RWPE2 (cell line): ENCODE measurements at regions not wholly inside any gene's neighbourhood (a gene's known extent, or its start where the extent isn't known, plus 50 kb on each side); places are given as distances from the start of the nearest gene placed in this dataset.
A peak's percentile ranks its signal among the peaks of the same experiment; 100 is the strongest.

ENCODE experiments used
- ATAC-seq: fragments of 200-7000 bp; cut with Tn5 transposase; 3 replicates; pipeline ENCODE4 v1.9.1; 2021; ENCODE audit warnings: low read depth
- DNase-seq: peaks from one replicate; pipeline ENCODE4 v3.0.0-alpha.2; 2020; ENCODE audit warnings: low spot score
- H3K27ac ChIP-seq: fragments of 450-650 bp; 2 replicates; pipeline ENCODE4 v1.5.1; 2017; ENCODE audit warnings: mild to moderate bottlenecking; ENCODE audit not compliant: poor library complexity, severe bottlenecking
- H3K27me3 ChIP-seq: fragments of 250-450 bp; sonication (Bioruptor Pico); 2 replicates; pipeline ENCODE4 v1.5.1; 2021; ENCODE audit warnings: mild to moderate bottlenecking, moderate library complexity; ENCODE audit not compliant: insufficient read depth, poor library complexity, severe bottlenecking
- H3K36me3 ChIP-seq: fragments of 250-450 bp; sonication (Bioruptor Pico); 2 replicates; pipeline ENCODE4 v1.5.1; 2020; ENCODE audit warnings: low read depth, mild to moderate bottlenecking, moderate library complexity
- H3K4me1 ChIP-seq: fragments of 250-450 bp; sonication (Bioruptor Pico); 2 replicates; pipeline ENCODE4 v1.5.1; 2021; ENCODE audit warnings: mild to moderate bottlenecking, moderate library complexity; ENCODE audit not compliant: insufficient read depth, poor library complexity, severe bottlenecking
- H3K4me3 ChIP-seq: fragments of 250-450 bp; sonication (Bioruptor Pico); 2 replicates; pipeline ENCODE4 v1.5.1; 2021; ENCODE audit warnings: mild to moderate bottlenecking, moderate library complexity; ENCODE audit not compliant: severe bottlenecking
- H3K9me3 ChIP-seq: fragments of 250-450 bp; sonication (Bioruptor Pico); 2 replicates; pipeline ENCODE4 v1.5.1; 2021; ENCODE audit warnings: mild to moderate bottlenecking, moderate library complexity; ENCODE audit not compliant: severe bottlenecking
- TF ChIP-seq, protein P1 (sequence below): fragments of 450-650 bp; IDR thresholded peaks from one replicate; pipeline ENCODE4 v1.5.1; 2017; ENCODE audit warnings: mild to moderate bottlenecking, moderate library complexity; ENCODE audit not compliant: poor library complexity, severe bottlenecking

DNA sequence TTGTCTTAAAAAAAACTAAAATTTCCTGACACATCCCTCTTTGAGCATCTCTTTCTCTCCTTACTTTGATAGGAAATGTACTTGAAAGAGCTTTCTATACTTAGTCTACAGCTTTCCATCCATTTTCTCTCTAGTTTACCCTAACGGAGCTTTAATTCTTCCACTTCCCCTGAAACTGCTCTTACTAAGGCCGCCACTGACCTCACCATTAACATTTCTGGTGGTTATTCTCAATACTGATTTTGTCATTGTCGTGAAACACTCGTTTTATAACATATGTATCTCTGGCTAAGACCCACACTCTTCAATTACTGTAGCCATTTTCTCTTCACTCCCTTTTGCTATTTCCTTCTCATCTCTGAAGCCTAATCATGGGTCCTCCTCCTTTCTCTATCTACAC, 262.0 kb upstream of the FERD3L start:
- DNase-seq (no peak), ATAC-seq (no peak)

DNA sequence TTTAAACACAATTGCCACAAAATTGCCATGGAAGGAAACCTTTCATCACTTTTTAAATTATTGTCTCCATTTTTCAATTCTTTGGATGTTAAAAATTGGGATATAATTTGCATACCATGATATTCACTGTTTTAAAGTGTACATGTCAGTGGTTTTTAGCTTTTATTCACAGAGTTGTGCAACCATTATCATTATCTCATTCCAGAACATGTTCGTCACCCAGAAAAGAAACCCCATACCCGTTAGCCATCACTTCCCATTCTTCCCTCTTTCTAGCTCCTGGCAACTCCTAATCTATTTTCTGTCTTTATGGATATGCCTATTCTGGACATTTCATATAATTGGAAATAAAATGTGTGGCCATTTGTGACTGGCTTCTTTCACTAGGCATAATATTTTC, 260.3 kb upstream of the FERD3L start:
- TF ChIP-seq, protein P1, sequence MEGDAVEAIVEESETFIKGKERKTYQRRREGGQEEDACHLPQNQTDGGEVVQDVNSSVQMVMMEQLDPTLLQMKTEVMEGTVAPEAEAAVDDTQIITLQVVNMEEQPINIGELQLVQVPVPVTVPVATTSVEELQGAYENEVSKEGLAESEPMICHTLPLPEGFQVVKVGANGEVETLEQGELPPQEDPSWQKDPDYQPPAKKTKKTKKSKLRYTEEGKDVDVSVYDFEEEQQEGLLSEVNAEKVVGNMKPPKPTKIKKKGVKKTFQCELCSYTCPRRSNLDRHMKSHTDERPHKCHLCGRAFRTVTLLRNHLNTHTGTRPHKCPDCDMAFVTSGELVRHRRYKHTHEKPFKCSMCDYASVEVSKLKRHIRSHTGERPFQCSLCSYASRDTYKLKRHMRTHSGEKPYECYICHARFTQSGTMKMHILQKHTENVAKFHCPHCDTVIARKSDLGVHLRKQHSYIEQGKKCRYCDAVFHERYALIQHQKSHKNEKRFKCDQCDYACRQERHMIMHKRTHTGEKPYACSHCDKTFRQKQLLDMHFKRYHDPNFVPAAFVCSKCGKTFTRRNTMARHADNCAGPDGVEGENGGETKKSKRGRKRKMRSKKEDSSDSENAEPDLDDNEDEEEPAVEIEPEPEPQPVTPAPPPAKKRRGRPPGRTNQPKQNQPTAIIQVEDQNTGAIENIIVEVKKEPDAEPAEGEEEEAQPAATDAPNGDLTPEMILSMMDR: no peak
- Histone ChIP-seq H3K4me3 (no peak overlapping the region), H3K9me3 (no peaks in the 10 kb centered on the region), H3K27ac (peak overlapping the region; percentile 81), H3K4me1 (peaks cover 18% of the 10 kb centered on the region), H3K27me3 (no peaks in the 10 kb centered on the region), H3K36me3 (no peaks in the 10 kb centered on the region)
- peak; percentile 40; the same call in 2 of the 3 replicates for ATAC-seq
- DNase-seq: no peak

More for the DNA sequence above, 262.0 kb upstream of the FERD3L start:
- Histone ChIP-seq H3K27ac (no peak overlapping the region), H3K27me3 (no peaks in the 10 kb centered on the region), H3K4me1 (peaks cover 18% of the 10 kb centered on the region), H3K36me3 (no peaks in the 10 kb centered on the region), H3K9me3 (no peaks in the 10 kb centered on the region), H3K4me3 (no peak overlapping the region)
- TF ChIP-seq, protein P1: no peak

DNA sequence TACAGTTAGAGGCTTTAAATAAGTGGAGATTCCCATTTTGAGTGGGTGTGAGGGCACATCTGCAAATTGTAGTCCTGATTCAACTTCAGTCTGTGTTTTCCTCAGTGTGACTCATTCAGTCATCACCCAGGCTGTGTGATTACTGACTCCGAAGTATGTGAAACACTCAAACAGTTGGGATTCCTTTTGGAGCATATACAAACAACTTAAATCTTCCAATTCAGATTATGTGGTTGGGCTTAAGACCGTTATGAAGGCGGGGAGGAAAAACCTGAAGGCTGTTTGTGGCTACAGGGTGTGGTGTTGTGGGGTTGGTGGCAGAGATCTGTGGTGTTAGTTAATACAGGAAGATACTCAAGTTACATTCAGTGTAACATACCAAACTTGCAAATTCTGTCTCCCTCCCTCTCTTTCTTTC, 259.7 kb upstream of the FERD3L start:
- TF ChIP-seq, protein P1: no peak
- ATAC-seq: peak; percentile 97
- no peaks in the 10 kb centered on the region for H3K27me3 ChIP-seq
- H3K36me3 ChIP-seq: no peaks in the 10 kb centered on the region
- H3K9me3 ChIP-seq: no peaks in the 10 kb centered on the region
- H3K27ac ChIP-seq: peak overlapping the region; percentile 81
- H3K4me3 ChIP-seq: no peak overlapping the region
- H3K4me1 ChIP-seq: peaks cover 18% of the 10 kb centered on the region
- DNase-seq: peak; percentile 72

DNA sequence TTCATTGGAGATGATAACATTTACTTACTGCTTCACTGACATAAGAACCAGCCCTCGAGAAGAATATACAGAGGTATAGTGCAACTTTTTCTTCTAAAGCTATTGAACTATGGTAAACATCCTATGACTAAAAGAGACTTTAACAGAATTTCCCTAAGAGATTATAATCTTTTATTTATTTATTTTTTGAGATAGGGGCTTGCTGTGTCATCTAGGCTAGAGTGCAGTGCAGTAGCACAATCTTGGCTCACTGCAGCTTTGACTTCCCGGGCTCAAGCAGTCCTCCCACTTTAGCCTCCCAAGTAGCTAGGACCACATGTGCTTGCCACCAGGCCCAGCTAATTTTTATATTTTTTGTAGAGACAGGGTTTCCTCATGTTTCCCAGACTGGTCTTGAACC, 258.5 kb upstream of the FERD3L start:
- no peak overlapping the region for H3K4me3 ChIP-seq
- H3K27me3 ChIP-seq: no peaks in the 10 kb centered on the region
- H3K36me3 ChIP-seq: no peaks in the 10 kb centered on the region
- TF ChIP-seq, protein P1: no peak
- peaks cover 18% of the 10 kb centered on the region for H3K4me1 ChIP-seq
- H3K27ac ChIP-seq: no peak overlapping the region
- DNase-seq (no peak), ATAC-seq (no peak)
- no peaks in the 10 kb centered on the region for H3K9me3 ChIP-seq

DNA sequence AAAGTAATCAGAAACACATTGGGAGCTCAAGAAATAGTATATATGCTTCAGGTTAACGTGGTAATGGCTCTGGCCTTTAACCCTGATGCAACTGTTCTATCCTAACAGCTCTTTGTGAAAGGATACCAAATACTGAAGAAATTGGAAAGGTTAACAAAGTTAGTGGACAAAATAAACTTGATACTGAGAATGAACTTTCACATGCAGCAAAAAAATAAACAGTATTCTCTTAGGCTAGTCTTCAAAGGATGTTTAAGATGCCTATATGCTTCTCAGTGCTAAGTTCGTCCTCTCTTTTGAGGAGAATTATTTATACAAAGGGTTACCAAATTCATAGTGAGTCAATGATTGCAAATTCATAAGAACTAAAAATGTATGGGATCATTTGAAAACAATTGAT, 256.2 kb upstream of the FERD3L start:
- peaks cover 18% of the 10 kb centered on the region for H3K4me1 ChIP-seq
- no peak overlapping the region for H3K27ac ChIP-seq
- TF ChIP-seq, protein P1: no peak
- no peak for ATAC-seq
- H3K27me3 ChIP-seq: no peaks in the 10 kb centered on the region
- no peak overlapping the region for H3K4me3 ChIP-seq
- DNase-seq: no peak
- no peaks in the 10 kb centered on the region for H3K36me3 ChIP-seq
- no peaks in the 10 kb centered on the region for H3K9me3 ChIP-seq
